ENCODE measurements at regions not wholly inside any gene's neighbourhood (a gene's known extent, or its start where the extent isn't known, plus 50 kb on each side); places are given as distances from the start of the nearest gene placed in this dataset.

- TF ChIP-seq NRF1 (IDR thresholded peaks at IDR 0.05; ENCODE audit: low read depth, low read length): no peak
- TF ChIP-seq NANOG (IDR thresholded peaks at IDR 0.05; ENCODE audit: insufficient read depth, low read depth, low read length, poor library complexity, severe bottlenecking): no peak
- no peak for TF ChIP-seq MAX (IDR thresholded peaks at IDR 0.05)
- TF ChIP-seq BCL11A (IDR thresholded peaks at IDR 0.05; ENCODE audit: low read depth in 2 of 2, low read length in 2 of 2): no peak
- no peak for TF ChIP-seq ATF2 (IDR thresholded peaks at IDR 0.05; ENCODE audit: low read length)
- TF ChIP-seq SIN3A (conservative IDR thresholded peaks at IDR 0.05 in 1 of 2, IDR thresholded peaks at IDR 0.05 in 1 of 2; ENCODE audit: low read depth in 1 of 2, low read length in 2 of 2): no peak
- no peak for TF ChIP-seq SRF (IDR thresholded peaks at IDR 0.05; ENCODE audit: low read depth, low read length)
- TF ChIP-seq TAF1 (IDR thresholded peaks at IDR 0.05; ENCODE audit: low read depth, low read length): no peak
- no peak for TF ChIP-seq TCF12 (IDR thresholded peaks at IDR 0.05; ENCODE audit: low read depth, low read length)
- no peak for TF ChIP-seq CTBP2 (IDR thresholded peaks at IDR 0.05; ENCODE audit: borderline replicate concordance, insufficient read depth, insufficient read length, low read length)
- TF ChIP-seq HDAC6 (IDR thresholded peaks at IDR 0.05; ENCODE audit: low read depth, low read length): no peak
- TF ChIP-seq, protein P1, sequence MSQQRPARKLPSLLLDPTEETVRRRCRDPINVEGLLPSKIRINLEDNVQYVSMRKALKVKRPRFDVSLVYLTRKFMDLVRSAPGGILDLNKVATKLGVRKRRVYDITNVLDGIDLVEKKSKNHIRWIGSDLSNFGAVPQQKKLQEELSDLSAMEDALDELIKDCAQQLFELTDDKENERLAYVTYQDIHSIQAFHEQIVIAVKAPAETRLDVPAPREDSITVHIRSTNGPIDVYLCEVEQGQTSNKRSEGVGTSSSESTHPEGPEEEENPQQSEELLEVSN (IDR thresholded peaks at IDR 0.05): no peak
- no peak for TF ChIP-seq POLR2A (IDR thresholded peaks at IDR 0.05; ENCODE audit: control extremely low read depth in 1 of 2, low read depth in 2 of 2, low read length in 2 of 2)
Measured at GRCh38 chr4:111174331-111174730, 551.5 kb upstream of the PITX2 start (continued).
